Skin epidermis (tissue), 12 donors: ENCODE measurements at regions not wholly inside any gene's neighbourhood (a gene's known extent, or its start where the extent isn't known, plus 50 kb on each side); places are given as distances from the start of the nearest gene placed in this dataset.

Experiments used
- H3K27ac ChIP-seq, 21 experiments: fragments of 200-600 bp; sonication (generic) in 11 of 21; one replicate each; pipeline ENCODE4 v1.5.0; 2020; ENCODE audit warnings: mild to moderate bottlenecking in 3 of 21, inconsistent platforms in 2 of 21, moderate library complexity in 2 of 21
- H3K4me3 ChIP-seq, 7 experiments: fragments of 200-600 bp; sonication (generic) in 2 of 7; one replicate each; pipeline ENCODE4 v1.5.0; 2020; ENCODE audit warnings: inconsistent platforms in 2 of 7, mild to moderate bottlenecking in 2 of 7, moderate library complexity in 1 of 7

- Histone ChIP-seq H3K27ac (no peak overlapping the region), H3K4me3 (no peak overlapping the region)
These were observed 63.0 kb upstream of the ZBED5 start for GRCh38 chr11:10920875-10921274.

DNA sequence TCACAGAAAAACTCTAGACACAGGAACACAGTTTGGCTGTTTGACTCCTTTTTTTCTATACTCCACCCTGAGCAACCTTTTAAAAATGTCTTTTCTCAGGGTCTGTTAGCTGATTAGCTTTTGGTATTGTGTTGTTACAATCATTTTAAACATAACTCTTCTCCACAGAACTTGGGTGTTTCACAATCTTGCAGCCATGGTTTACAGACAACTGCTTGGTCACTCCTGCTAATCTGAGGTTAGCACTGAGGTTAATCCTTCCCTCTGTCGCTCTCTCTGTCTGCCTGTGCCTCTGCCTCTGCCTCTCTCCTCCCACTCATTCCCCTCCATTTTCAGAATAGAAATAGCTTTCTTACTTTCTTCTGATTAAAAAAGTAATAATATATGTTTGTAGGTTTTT, 62.4 kb upstream of the ZBED5 start:
- H3K4me3 ChIP-seq: no peak overlapping the region
- no peak overlapping the region for H3K27ac ChIP-seq

- no peak overlapping the region for H3K27ac ChIP-seq
- no peak overlapping the region for H3K4me3 ChIP-seq
These were observed 60.8 kb upstream of the ZBED5 start for GRCh38 chr11:10918698-10919097.

GRCh38 chr11:10918275-10918674, 60.4 kb upstream of the ZBED5 start:
- H3K4me3 ChIP-seq: no peak overlapping the region
- H3K27ac ChIP-seq: no peak overlapping the region

- no peak overlapping the region for H3K27ac ChIP-seq
- H3K4me3 ChIP-seq: no peak overlapping the region
These were observed 59.9 kb upstream of the ZBED5 start for GRCh38 chr11:10917802-10918201.

GRCh38 chr11:10916665-10917064, 58.8 kb upstream of the ZBED5 start:
- Histone ChIP-seq H3K27ac (no peak overlapping the region), H3K4me3 (no peak overlapping the region)

DNA sequence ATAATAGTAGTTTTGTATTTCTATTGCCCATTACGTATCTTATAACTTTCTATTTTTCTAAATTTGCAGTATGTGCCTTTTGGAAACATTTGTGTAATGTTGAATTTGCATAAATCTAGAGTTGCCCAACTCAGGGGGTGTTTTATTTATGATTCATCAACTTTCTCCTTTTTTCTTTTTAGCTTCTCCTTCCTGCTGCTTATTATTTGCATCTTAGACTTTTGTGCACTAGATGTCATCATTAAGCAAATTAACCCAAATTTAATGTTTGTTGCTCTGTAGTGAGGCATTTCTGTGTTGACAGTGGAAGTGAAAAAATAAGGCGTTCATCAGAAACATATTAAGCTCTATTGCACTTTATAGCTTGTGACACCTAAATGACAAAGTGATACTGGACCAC, 56.2 kb upstream of the ZBED5 start:
- H3K4me3 ChIP-seq: no peak overlapping the region
- H3K27ac ChIP-seq: no peak overlapping the region

GRCh38 chr11:10913075-10913474, 55.2 kb upstream of the ZBED5 start:
- no peak overlapping the region for H3K27ac ChIP-seq
- no peak overlapping the region for H3K4me3 ChIP-seq

DNA sequence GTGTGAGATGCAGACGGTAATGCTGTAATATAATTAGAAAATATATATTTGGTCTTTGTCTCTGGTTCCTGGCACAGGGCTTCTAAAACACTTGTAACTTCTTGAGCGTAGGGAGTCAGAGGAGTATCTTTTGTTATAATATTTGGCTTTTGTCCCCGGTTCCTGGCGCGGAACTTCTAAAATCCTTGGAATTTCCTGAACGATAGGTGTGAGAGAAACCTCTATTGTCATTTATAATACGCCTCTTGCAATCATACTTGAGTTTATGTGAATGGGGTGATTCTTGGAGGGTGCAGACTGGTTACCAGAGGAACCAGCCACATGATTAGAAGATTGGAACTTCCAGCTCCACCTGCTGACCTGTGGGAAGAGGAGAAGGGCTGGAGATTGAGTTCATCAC, 54.1 kb upstream of the ZBED5 start:
- Histone ChIP-seq H3K4me3 (no peak overlapping the region), H3K27ac (no peak overlapping the region)

DNA sequence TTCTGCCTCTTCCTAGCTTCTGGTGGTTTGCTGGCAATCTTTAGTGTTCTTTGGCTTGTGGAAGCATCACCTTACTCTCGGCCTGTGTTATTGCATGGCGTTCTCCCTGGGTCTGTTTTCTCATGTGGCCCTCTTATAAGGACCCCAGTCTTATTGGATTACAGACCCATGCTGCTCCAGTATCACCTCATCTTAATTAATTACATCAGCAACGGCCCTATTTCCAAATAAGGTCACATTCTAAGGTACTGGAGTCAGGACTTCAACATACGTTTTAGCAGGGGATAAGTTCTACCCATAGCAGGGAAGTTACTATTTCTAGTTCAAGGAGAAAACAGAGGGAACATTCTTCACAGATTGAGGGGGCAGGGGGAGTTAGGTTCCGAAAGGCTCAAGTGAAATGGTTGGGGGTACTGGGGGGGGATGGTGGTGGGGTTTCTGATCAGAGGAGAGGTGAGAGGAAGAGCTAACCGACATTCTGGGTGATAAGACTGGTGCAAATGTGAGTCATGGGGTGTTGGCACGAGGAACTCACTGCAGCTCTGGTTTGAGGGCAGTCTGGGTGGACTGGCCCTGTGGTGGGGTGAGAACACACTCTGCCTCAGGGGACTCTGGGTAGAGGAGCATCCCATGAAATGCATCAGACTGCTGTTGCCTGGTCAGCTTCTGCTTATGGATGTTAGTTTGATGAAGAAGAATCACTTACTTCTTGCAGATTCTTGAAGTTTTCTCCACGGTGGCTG, 51.5 kb upstream of the ZBED5 start:
- peak overlapping the region in 5 of 21 experiments; percentile 35 to 56 (median 47) for H3K27ac ChIP-seq
- no peak overlapping the region for H3K4me3 ChIP-seq

- Histone ChIP-seq H3K27ac (peak overlapping the region in 6 of 21 experiments; percentile 21 to 56 (median 43)), H3K4me3 (no peak overlapping the region)
These were observed 50.5 kb upstream of the ZBED5 start for GRCh38 chr11:10908215-10908951.
